ENCODE measurements at regions not wholly inside any gene's neighbourhood (a gene's known extent, or its start where the extent isn't known, plus 50 kb on each side); places are given as distances from the start of the nearest gene placed in this dataset.

GRCh38 chr1:78222225-78222959 is 176.6 kb downstream of the GIPC2 start:
- Histone ChIP-seq H3K4me2 (ENCODE audit: low read length) (no peak overlapping the region), H3K4me1 (ENCODE audit: low read length) (no peaks in the 10 kb centered on the region), H3K9ac (ENCODE audit: low read length) (no peak overlapping the region), H3K9me3 (ENCODE audit: insufficient read depth, low read length) (no peaks in the 10 kb centered on the region), H3K36me3 (replicated peaks; ENCODE audit: low read depth, low read length) (no peaks in the 10 kb centered on the region), H4K20me1 (ENCODE audit: insufficient read depth, low read length) (no peaks in the 10 kb centered on the region), H3K79me2 (ENCODE audit: low read length) (no peaks in the 10 kb centered on the region), H3K4me3 (ENCODE audit: low read length) (no peak overlapping the region), H3K27ac (ENCODE audit: low read length) (no peak overlapping the region), H3K27me3 (ENCODE audit: low read depth, low read length) (no peaks in the 10 kb centered on the region), H2AFZ (ENCODE audit: low read depth, low read length) (no peak overlapping the region)
- no peak for TF ChIP-seq EZH2phosphoT487 (IDR thresholded peaks at IDR 0.05; ENCODE audit: low read depth)
- TF ChIP-seq CTCF (IDR thresholded peaks at IDR 0.05; ENCODE audit: low read depth, low read length), result no peak

GRCh38 chr1:78222960-78223358 is 177.2 kb downstream of the GIPC2 start:
- TF ChIP-seq EZH2phosphoT487 (IDR thresholded peaks at IDR 0.05; ENCODE audit: low read depth), result no peak
- TF ChIP-seq CTCF (IDR thresholded peaks at IDR 0.05; ENCODE audit: low read depth, low read length), result no peak
- no peaks in the 10 kb centered on the region for H3K27me3 ChIP-seq (ENCODE audit: low read depth, low read length)

DNA sequence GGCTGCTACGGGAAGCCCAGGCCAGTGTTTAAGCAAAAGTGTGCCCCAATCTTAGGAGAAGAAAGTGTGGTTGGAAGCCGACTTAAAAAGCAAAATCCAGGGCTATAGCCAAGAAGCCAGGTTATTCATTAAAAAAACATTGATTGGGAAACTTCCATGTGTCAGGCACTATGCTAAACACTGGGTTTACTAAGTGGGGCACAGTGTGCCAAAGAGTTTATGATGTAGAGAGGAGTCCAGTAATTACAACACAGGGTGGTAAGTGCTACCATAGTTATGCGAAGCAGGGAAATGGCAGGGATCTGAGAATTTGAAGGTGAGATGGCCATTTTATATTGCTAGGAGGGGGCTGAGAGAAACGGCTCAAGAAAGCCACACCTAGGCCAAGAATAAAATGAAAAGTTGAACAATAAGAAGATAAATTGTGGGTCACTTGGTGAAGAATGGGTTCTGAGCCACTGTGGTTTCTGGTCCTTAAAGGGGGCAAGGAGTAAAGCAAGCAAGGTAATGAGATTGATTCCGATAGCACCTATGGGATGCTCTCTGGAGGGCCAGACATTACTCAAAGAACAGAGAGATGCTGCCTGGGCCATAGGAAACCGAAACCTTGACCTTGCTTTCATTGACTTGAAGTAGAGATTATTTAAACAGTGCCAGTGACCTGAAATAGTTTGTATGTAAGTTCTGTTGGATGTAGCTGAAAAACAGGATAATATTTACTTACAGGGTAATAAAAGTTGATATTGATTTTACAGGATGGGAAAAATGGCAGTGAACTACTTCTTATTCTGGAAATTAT is 177.8 kb downstream of the GIPC2 start:
- H3K27ac ChIP-seq (ENCODE audit: low read length), result no peak overlapping the region
- TF ChIP-seq EZH2phosphoT487 (IDR thresholded peaks at IDR 0.05; ENCODE audit: low read depth), result no peak
- TF ChIP-seq CTCF (IDR thresholded peaks at IDR 0.05; ENCODE audit: low read depth, low read length), result no peak
- no peak overlapping the region for H3K4me2 ChIP-seq (ENCODE audit: low read length)
- no peak overlapping the region for H3K9ac ChIP-seq (ENCODE audit: low read length)
- no peaks in the 10 kb centered on the region for H3K27me3 ChIP-seq (ENCODE audit: low read depth, low read length)
- H3K4me3 ChIP-seq (ENCODE audit: low read length), result no peak overlapping the region
- no peaks in the 10 kb centered on the region for H3K9me3 ChIP-seq (ENCODE audit: insufficient read depth, low read length)
- no peaks in the 10 kb centered on the region for H3K79me2 ChIP-seq (ENCODE audit: low read length)
- no peak overlapping the region for H2AFZ ChIP-seq (ENCODE audit: low read depth, low read length)
- H3K36me3 ChIP-seq (replicated peaks; ENCODE audit: low read depth, low read length), result no peaks in the 10 kb centered on the region
- no peaks in the 10 kb centered on the region for H4K20me1 ChIP-seq (ENCODE audit: insufficient read depth, low read length)
- H3K4me1 ChIP-seq (ENCODE audit: low read length), result no peaks in the 10 kb centered on the region

More at GRCh38 chr1:78222960-78223358, 177.2 kb downstream of the GIPC2 start:
- no peaks in the 10 kb centered on the region for H4K20me1 ChIP-seq (ENCODE audit: insufficient read depth, low read length)
- H3K79me2 ChIP-seq (ENCODE audit: low read length), result no peaks in the 10 kb centered on the region
- no peak overlapping the region for H3K4me2 ChIP-seq (ENCODE audit: low read length)
- no peaks in the 10 kb centered on the region for H3K4me1 ChIP-seq (ENCODE audit: low read length)
- H2AFZ ChIP-seq (ENCODE audit: low read depth, low read length), result no peak overlapping the region
- no peaks in the 10 kb centered on the region for H3K36me3 ChIP-seq (replicated peaks; ENCODE audit: low read depth, low read length)
- H3K9me3 ChIP-seq (ENCODE audit: insufficient read depth, low read length), result no peaks in the 10 kb centered on the region
- no peak overlapping the region for H3K27ac ChIP-seq (ENCODE audit: low read length)
- H3K9ac ChIP-seq (ENCODE audit: low read length), result no peak overlapping the region
- H3K4me3 ChIP-seq (ENCODE audit: low read length), result no peak overlapping the region

GRCh38 chr1:78224246-78224785 is 178.6 kb downstream of the GIPC2 start:
- H3K9me3 ChIP-seq (ENCODE audit: insufficient read depth, low read length), result no peaks in the 10 kb centered on the region
- no peaks in the 10 kb centered on the region for H3K4me1 ChIP-seq (ENCODE audit: low read length)
- no peaks in the 10 kb centered on the region for H3K79me2 ChIP-seq (ENCODE audit: low read length)
- H2AFZ ChIP-seq (ENCODE audit: low read depth, low read length), result no peak overlapping the region
- H3K9ac ChIP-seq (ENCODE audit: low read length), result no peak overlapping the region
- H3K36me3 ChIP-seq (replicated peaks; ENCODE audit: low read depth, low read length), result no peaks in the 10 kb centered on the region
- no peak overlapping the region for H3K4me2 ChIP-seq (ENCODE audit: low read length)
- no peak for TF ChIP-seq CTCF (IDR thresholded peaks at IDR 0.05; ENCODE audit: low read depth, low read length)
- TF ChIP-seq EZH2phosphoT487 (IDR thresholded peaks at IDR 0.05; ENCODE audit: low read depth), result no peak
- H3K27me3 ChIP-seq (ENCODE audit: low read depth, low read length), result no peaks in the 10 kb centered on the region
- H3K4me3 ChIP-seq (ENCODE audit: low read length), result no peak overlapping the region
- no peaks in the 10 kb centered on the region for H4K20me1 ChIP-seq (ENCODE audit: insufficient read depth, low read length)
- H3K27ac ChIP-seq (ENCODE audit: low read length), result no peak overlapping the region

Measured in OCI-LY3 (cell line).